K562 (cell line): ENCODE measurements at regions not wholly inside any gene's neighbourhood (a gene's known extent, or its start where the extent isn't known, plus 50 kb on each side); places are given as distances from the start of the nearest gene placed in this dataset.

Experiments
- TF ChIP-seq, protein P1 (sequence below): fragments of 200-600 bp; sonication (generic); IDR thresholded peaks from one replicate; pipeline ENCODE4 v1.6.1; 2012; ENCODE audit warnings: mild to moderate bottlenecking, low read depth, low read length, inconsistent platforms

DNA sequence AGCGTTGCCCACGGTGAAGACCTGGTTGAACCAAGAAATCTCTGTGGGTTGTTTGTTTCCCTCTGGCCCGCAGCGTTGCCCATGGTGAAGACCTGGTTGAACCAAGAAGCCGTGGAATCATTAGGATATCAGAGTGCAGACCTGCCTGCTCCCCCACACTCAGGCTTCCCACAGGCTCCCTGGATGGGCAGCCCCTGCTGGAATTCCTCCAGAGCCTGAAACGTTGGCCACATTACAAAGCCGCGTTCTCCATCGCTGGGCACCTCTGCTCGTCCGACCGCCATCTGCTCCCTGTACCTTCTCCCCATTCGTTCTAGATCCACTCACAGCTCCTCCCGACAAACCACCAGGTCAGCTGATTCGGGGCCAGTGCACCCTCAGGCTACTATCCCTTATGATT, 266.9 kb upstream of the SHH start (continued):
- TF ChIP-seq, protein P1, sequence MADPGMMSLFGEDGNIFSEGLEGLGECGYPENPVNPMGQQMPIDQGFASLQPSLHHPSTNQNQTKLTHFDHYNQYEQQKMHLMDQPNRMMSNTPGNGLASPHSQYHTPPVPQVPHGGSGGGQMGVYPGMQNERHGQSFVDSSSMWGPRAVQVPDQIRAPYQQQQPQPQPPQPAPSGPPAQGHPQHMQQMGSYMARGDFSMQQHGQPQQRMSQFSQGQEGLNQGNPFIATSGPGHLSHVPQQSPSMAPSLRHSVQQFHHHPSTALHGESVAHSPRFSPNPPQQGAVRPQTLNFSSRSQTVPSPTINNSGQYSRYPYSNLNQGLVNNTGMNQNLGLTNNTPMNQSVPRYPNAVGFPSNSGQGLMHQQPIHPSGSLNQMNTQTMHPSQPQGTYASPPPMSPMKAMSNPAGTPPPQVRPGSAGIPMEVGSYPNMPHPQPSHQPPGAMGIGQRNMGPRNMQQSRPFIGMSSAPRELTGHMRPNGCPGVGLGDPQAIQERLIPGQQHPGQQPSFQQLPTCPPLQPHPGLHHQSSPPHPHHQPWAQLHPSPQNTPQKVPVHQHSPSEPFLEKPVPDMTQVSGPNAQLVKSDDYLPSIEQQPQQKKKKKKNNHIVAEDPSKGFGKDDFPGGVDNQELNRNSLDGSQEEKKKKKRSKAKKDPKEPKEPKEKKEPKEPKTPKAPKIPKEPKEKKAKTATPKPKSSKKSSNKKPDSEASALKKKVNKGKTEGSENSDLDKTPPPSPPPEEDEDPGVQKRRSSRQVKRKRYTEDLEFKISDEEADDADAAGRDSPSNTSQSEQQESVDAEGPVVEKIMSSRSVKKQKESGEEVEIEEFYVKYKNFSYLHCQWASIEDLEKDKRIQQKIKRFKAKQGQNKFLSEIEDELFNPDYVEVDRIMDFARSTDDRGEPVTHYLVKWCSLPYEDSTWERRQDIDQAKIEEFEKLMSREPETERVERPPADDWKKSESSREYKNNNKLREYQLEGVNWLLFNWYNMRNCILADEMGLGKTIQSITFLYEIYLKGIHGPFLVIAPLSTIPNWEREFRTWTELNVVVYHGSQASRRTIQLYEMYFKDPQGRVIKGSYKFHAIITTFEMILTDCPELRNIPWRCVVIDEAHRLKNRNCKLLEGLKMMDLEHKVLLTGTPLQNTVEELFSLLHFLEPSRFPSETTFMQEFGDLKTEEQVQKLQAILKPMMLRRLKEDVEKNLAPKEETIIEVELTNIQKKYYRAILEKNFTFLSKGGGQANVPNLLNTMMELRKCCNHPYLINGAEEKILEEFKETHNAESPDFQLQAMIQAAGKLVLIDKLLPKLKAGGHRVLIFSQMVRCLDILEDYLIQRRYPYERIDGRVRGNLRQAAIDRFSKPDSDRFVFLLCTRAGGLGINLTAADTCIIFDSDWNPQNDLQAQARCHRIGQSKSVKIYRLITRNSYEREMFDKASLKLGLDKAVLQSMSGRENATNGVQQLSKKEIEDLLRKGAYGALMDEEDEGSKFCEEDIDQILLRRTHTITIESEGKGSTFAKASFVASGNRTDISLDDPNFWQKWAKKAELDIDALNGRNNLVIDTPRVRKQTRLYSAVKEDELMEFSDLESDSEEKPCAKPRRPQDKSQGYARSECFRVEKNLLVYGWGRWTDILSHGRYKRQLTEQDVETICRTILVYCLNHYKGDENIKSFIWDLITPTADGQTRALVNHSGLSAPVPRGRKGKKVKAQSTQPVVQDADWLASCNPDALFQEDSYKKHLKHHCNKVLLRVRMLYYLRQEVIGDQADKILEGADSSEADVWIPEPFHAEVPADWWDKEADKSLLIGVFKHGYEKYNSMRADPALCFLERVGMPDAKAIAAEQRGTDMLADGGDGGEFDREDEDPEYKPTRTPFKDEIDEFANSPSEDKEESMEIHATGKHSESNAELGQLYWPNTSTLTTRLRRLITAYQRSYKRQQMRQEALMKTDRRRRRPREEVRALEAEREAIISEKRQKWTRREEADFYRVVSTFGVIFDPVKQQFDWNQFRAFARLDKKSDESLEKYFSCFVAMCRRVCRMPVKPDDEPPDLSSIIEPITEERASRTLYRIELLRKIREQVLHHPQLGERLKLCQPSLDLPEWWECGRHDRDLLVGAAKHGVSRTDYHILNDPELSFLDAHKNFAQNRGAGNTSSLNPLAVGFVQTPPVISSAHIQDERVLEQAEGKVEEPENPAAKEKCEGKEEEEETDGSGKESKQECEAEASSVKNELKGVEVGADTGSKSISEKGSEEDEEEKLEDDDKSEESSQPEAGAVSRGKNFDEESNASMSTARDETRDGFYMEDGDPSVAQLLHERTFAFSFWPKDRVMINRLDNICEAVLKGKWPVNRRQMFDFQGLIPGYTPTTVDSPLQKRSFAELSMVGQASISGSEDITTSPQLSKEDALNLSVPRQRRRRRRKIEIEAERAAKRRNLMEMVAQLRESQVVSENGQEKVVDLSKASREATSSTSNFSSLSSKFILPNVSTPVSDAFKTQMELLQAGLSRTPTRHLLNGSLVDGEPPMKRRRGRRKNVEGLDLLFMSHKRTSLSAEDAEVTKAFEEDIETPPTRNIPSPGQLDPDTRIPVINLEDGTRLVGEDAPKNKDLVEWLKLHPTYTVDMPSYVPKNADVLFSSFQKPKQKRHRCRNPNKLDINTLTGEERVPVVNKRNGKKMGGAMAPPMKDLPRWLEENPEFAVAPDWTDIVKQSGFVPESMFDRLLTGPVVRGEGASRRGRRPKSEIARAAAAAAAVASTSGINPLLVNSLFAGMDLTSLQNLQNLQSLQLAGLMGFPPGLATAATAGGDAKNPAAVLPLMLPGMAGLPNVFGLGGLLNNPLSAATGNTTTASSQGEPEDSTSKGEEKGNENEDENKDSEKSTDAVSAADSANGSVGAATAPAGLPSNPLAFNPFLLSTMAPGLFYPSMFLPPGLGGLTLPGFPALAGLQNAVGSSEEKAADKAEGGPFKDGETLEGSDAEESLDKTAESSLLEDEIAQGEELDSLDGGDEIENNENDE: no peak
